Endodermal cell (in vitro differentiated cells): ENCODE measurements at regions not wholly inside any gene's neighbourhood (a gene's known extent, or its start where the extent isn't known, plus 50 kb on each side); places are given as distances from the start of the nearest gene placed in this dataset.

ENCODE experiments used
- DNase-seq: peaks from one replicate; pipeline ENCODE4 v3.0.0-alpha.2; 2017
- H3K27ac ChIP-seq: 2 replicates; pipeline ENCODE4 v1.5.1; 2013; ENCODE audit warnings: mild to moderate bottlenecking, low read depth, low read length, moderate library complexity
- H3K27me3 ChIP-seq: 2 replicates; pipeline ENCODE4 v1.6.1; 2013; ENCODE audit warnings: mild to moderate bottlenecking, low read length, moderate library complexity; ENCODE audit not compliant: insufficient read depth, control insufficient read depth, poor library complexity, severe bottlenecking
- H3K36me3 ChIP-seq: 2 replicates; pipeline ENCODE4 v1.7.0; 2013; ENCODE audit warnings: mild to moderate bottlenecking, low read length, moderate library complexity; ENCODE audit not compliant: control insufficient read depth, insufficient read depth
- H3K4me1 ChIP-seq: one replicate; pipeline ENCODE4 v1.7.0; 2013; ENCODE audit warnings: low read length; ENCODE audit not compliant: control insufficient read depth, insufficient read depth
- H3K4me3 ChIP-seq: 2 replicates; pipeline ENCODE4 v1.5.1; 2013; ENCODE audit warnings: mild to moderate bottlenecking, low read length, moderate library complexity
- H3K9ac ChIP-seq: 2 replicates; pipeline ENCODE4 v1.6.1; 2013; ENCODE audit warnings: mild to moderate bottlenecking, low read length, moderate library complexity; ENCODE audit not compliant: poor library complexity, severe bottlenecking; ENCODE audit errors: extremely low read depth
- H3K9me3 ChIP-seq: 2 replicates; pipeline ENCODE4 v1.6.1; 2013; ENCODE audit warnings: mild to moderate bottlenecking, low read length, moderate library complexity; ENCODE audit not compliant: control insufficient read depth
- H3K27ac Mint-ChIP-seq: 2 replicates; pipeline ENCODE4 v1.8.0; 2020; ENCODE audit warnings: mixed read lengths
- H3K27me3 Mint-ChIP-seq: 2 replicates; pipeline ENCODE4 v1.8.0; 2021; ENCODE audit warnings: mild to moderate bottlenecking, mixed read lengths; ENCODE audit not compliant: insufficient read depth
- H3K36me3 Mint-ChIP-seq: 2 replicates; pipeline ENCODE4 v1.8.0; 2020; ENCODE audit warnings: low read depth, mixed read lengths
- H3K4me1 Mint-ChIP-seq: 2 replicates; pipeline ENCODE4 v1.8.0; 2020; ENCODE audit warnings: mixed read lengths
- H3K4me3 Mint-ChIP-seq: 2 replicates; pipeline ENCODE4 v1.8.0; 2020; ENCODE audit warnings: mild to moderate bottlenecking, moderate library complexity, mixed read lengths
- H3K9me3 Mint-ChIP-seq: 2 replicates; pipeline ENCODE4 v1.8.0; 2020; ENCODE audit warnings: mild to moderate bottlenecking, mixed read lengths
- CTCF ChIP-seq: fragments of 200-600 bp; sonication (generic); conservative IDR thresholded peaks from 2 replicates; pipeline ENCODE4 v1.5.0; 2021; ENCODE audit warnings: antibody characterized with exemption, mild to moderate bottlenecking
- WGBS, 2 experiments: methylation state at CpG; one replicate each; pipeline versions ENCODE4 v1.1.5 to v1.1.7; 2013; ENCODE audit warnings: missing lambda C conversion rate in 2 of 2, mixed read lengths in 1 of 2; ENCODE audit not compliant: insufficient coverage in 1 of 2, insufficient read length in 1 of 2; 5-methylcytosine and 5-hydroxymethylcytosine counted together

- Histone ChIP-seq H3K9ac (no peak overlapping the region), H3K4me3 (no peak overlapping the region), H3K27me3 (no peaks in the 10 kb centered on the region), H3K9me3 (no peaks in the 10 kb centered on the region), H3K36me3 (no peaks in the 10 kb centered on the region), H3K27ac (no peak overlapping the region), H3K4me1 (no peaks in the 10 kb centered on the region)
- Mint-ChIP-seq H3K4me1 (no peaks in the 10 kb centered on the region), H3K27ac (no peak overlapping the region), H3K27me3 (no peaks in the 10 kb centered on the region), H3K36me3 (no peaks in the 10 kb centered on the region), H3K9me3 (no peaks in the 10 kb centered on the region), H3K4me3 (no peak overlapping the region)
- 84% methylated on average over 3 of the region's 3 CpGs; no CpG with 5 or more reads in 1 of the 2 experiments for WGBS, 2 experiments
- DNase-seq: no peak
- TF ChIP-seq CTCF: no peak
These were observed 367.2 kb downstream of the USP25 start for GRCh38 chr21:16096988-16097387.

- Mint-ChIP-seq H3K4me3 (no peak overlapping the region), H3K4me1 (peaks cover 9% of the 10 kb centered on the region), H3K9me3 (peaks cover 13% of the 10 kb centered on the region), H3K36me3 (no peaks in the 10 kb centered on the region), H3K27ac (no peak overlapping the region), H3K27me3 (no peaks in the 10 kb centered on the region)
- no peak for DNase-seq
- Histone ChIP-seq H3K4me1 (peaks cover 3% of the 10 kb centered on the region), H3K27ac (no peak overlapping the region), H3K9me3 (peaks cover 11% of the 10 kb centered on the region), H3K36me3 (no peaks in the 10 kb centered on the region), H3K27me3 (no peaks in the 10 kb centered on the region), H3K4me3 (no peak overlapping the region), H3K9ac (no peak overlapping the region)
- no peak for TF ChIP-seq CTCF
- WGBS, 2 experiments: 93 to 100% methylated on average over 1 to 2 of the region's 2 CpGs
These were observed 372.3 kb downstream of the USP25 start for GRCh38 chr21:16102113-16102512.

- TF ChIP-seq CTCF: no peak
- H3K27me3 ChIP-seq: no peaks in the 10 kb centered on the region
- no peak overlapping the region for H3K9ac ChIP-seq
- no peak overlapping the region for H3K27ac ChIP-seq
- H3K4me1 Mint-ChIP-seq: peaks cover 28% of the 10 kb centered on the region
- H3K27me3 Mint-ChIP-seq: no peaks in the 10 kb centered on the region
- no peak for DNase-seq
- H3K4me3 ChIP-seq: no peak overlapping the region
- H3K4me1 ChIP-seq: peaks cover 3% of the 10 kb centered on the region
- peaks cover 18% of the 10 kb centered on the region for H3K9me3 Mint-ChIP-seq
- no peak overlapping the region for H3K27ac Mint-ChIP-seq
- H3K36me3 ChIP-seq: no peaks in the 10 kb centered on the region
- no peak overlapping the region for H3K4me3 Mint-ChIP-seq
- WGBS, 2 experiments: 90 to 93% methylated on average over 2 to 3 of the region's 3 CpGs
- no peaks in the 10 kb centered on the region for H3K36me3 Mint-ChIP-seq
- H3K9me3 ChIP-seq: peaks cover 11% of the 10 kb centered on the region
These were observed 378.8 kb downstream of the USP25 start for GRCh38 chr21:16108561-16109075.
